ENCODE measurements at regions not wholly inside any gene's neighbourhood (a gene's known extent, or its start where the extent isn't known, plus 50 kb on each side); places are given as distances from the start of the nearest gene placed in this dataset.

DNA sequence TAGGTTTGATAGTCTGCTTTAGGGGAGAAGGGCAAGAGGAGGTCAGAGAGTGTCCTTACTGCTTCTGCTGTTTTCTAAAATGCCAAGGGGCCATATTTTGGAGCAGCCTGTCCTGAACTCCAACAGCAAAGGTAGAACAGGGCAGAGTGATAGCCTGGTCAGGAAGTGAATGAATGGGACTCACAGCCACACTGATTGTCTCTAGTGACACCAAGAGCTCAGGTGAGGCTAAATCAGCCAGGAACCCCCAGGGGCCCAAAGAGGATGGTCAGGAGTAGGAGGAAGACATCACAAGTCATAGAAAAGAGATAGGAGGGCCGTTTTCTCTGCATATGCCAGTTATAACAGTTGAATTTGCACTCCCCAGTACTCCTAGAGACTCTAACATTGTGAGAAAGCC is 97.4 kb upstream of the DUSP10 start:
- no peak for DNase-seq (ENCODE audit: low read depth in 3 of 3, low spot score in 2 of 3)

- DNase-seq (ENCODE audit: low read depth in 3 of 3, low spot score in 2 of 3) = no peak
These were observed 96.0 kb upstream of the DUSP10 start for GRCh38 chr1:221837896-221838295.

DNA sequence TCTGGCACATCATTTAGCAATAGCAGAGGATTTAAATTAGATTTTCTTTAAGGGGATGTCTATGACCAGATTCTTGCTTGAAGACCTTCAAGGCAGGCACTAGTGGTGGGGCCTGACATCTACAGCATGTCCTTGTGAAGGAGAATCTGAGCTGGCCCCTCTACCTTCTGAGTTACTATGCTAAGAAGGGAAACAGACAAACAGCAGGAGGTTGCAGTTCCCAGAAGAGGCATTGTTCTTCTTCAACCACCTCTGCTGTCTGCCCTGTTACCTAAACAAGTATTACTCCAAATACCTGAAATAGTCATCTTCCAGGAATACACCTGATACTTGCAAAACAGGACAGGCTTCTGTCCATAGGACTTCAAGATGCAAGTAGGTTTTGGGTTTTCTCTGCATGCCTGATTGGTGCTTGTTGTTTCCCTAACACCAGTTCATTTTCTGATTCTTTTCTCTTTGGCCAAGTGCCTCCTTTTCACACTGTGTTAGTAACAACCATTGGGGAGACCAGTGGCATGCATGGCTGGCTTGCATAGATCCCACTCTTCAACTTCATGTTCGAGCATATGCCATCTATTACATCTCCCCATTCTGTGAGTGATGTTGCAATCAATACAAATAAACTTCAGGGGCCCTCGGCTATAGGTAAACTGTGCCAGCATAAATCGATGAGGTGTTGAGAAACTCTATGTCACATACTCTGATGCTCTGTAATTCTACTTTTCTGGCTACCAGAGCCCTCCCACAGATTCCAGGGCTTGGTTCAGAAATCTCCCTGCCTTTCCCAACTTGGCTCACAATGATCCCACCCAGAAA is 93.0 kb upstream of the DUSP10 start:
- no peak for DNase-seq (ENCODE audit: low read depth in 3 of 3, low spot score in 2 of 3)

DNA sequence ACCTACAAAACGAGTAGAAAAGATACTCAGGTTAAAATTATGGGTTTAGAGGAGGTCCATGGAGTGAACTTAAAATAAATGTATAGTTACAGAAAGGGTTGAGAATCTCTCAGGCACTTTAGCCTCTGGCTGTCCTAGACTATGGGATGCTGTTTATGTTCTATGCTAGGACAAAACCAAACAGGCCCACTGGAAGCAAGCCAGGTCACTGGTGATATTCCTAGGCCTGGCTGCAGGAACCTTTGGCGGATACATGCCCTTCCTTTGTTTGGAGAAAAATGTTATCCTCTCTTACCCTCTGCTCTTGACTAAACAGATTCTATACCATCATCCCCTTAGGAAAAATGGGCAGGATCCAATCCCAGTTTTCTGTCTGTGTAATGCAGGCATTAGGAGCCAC is 90.7 kb upstream of the DUSP10 start:
- no peak for DNase-seq (ENCODE audit: low read depth in 3 of 3, low spot score in 2 of 3)

- DNase-seq (ENCODE audit: low read depth in 3 of 3, low spot score in 2 of 3) = no peak
These were observed 90.3 kb upstream of the DUSP10 start for GRCh38 chr1:221832151-221832550.

DNA sequence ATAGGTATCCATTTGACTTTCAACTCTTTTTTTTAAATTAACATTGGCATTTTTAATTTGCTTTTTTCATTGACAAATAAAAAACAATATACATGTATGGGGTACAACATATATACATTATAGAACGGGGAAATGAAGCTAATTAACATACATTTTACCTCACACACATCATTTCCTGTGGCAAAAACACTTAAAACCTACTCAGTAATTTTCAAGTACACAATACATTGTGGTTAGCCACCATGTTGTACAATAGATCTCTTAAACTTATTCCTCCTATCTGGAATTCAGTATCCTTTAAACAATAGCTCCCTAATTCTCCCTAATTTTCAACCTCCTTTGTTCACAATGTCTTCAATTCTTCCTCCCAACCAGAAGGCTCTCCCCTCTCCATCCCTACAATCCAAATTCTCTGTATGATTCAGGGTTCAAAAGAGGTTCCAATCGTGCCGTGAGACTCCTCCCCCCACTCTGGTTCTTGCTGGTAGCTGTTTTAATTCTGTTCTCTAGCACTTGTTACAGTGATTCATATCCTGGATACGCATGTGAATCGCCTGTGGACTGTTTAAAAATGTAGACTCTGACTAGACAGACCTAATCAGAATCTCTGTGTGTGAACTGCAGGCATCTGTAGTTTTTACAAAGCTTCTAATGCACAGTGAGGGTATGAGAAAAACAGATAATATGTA is 87.6 kb upstream of the DUSP10 start:
- DNase-seq (ENCODE audit: low read depth in 3 of 3, low spot score in 2 of 3) = no peak

- no peak for DNase-seq (ENCODE audit: low read depth in 3 of 3, low spot score in 2 of 3)
These were observed 85.4 kb upstream of the DUSP10 start for GRCh38 chr1:221827307-221827642.

DNA sequence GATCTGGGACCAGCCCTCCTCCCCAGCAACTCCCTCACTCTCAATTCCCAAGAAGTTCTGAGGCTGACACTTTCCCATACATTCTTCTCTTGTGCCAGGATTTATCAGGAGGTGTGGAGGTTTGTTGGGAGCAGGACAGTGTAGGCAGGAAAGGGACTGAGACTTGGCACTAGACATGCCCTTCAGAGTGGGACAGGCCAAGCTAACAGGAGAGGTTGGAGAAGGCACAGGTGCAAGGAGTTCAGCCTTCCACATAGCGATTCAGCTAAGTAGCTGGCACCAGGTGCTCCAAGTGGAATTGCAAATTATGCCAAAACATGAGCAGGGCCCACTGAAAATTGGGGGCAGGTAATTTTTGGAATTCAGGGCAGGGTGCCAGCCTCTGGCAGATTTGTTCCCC is 83.0 kb upstream of the DUSP10 start:
- no peak for DNase-seq (ENCODE audit: low read depth in 3 of 3, low spot score in 2 of 3)

DNA sequence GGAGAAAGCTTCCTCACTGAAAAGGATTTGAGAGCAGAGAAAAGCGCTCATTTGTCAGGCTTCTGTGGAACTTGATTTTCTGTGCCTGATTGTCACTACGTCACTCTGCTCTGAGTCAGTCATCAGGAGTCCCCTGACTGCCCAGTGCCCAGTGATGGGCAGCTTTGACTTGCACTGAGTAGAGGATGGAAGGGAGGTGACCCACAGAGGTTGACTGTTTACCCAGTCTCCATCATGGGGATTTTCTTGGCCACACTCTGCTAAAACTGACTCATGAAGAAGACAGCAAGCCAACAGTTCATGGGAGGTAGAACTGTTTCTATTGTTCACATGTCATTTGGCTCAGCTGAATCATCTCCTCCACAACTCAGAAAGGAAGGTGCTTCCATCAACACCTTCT is 82.1 kb upstream of the DUSP10 start:
- no peak for DNase-seq (ENCODE audit: low read depth in 3 of 3, low spot score in 2 of 3)

DNA sequence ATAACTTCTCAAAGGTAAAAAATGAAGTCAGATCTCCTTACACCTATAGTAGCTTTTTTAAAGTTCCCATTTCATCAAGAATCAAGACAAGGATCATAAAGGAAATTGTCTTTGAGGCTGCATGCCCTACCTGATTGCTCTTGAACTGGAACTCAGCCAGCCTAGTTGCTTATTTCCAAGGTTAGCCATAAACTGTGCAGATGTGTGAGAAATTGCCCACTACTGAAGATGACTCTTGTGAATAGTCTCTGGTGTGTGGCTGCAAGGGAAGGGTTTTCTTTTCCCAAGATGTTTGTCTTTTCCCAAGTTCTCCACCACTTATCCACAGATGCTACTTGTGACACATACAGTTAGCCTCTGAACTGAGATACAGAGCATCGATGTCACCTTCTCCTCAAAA is 81.7 kb upstream of the DUSP10 start:
- DNase-seq (ENCODE audit: low read depth in 3 of 3, low spot score in 2 of 3) = no peak

- no peak for DNase-seq (ENCODE audit: low read depth in 3 of 3, low spot score in 2 of 3)
These were observed 81.3 kb upstream of the DUSP10 start for GRCh38 chr1:221823149-221823548.

- no peak for DNase-seq (ENCODE audit: low read depth in 3 of 3, low spot score in 2 of 3)
These were observed 80.7 kb upstream of the DUSP10 start for GRCh38 chr1:221822591-221822990.

DNA sequence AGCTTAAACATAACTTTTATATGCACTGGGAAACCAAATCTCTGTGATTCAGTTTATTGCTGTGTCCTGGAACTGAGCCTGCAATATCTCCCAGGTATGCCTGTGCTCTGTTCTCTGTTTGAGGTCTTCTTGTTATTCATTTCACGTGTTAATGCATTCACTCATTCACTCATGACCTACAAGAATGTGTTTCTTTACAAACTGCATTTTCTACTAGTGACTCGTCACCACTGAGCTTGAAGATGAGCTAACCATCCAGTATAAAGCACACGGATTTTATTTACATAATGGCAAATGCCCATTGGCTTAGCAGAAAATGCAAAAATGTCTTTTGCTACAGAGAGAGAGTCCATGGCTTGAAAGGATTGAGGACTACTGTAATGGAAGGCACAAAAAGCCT is 75.0 kb upstream of the DUSP10 start:
- DNase-seq (ENCODE audit: low read depth in 3 of 3, low spot score in 2 of 3) = no peak

DNA sequence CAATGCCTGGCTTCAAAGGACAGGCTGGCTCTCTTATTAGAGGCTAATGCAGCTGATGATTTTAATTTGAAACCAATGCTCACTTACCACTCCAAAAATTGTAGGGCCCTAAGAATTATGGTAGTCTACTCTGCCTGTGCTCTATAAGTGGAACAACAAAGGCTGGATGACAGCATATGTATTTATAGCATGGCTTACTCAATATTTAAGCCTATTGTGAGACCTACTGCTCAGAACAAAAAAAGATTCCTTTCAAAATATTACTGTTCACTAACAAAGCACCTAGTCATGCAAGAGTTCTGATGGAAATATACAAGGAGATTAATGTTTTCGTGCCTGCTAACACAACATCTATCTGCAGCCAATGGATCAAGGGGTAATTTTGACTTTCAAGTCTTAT is 73.8 kb upstream of the DUSP10 start:
- DNase-seq (ENCODE audit: low read depth in 3 of 3, low spot score in 2 of 3) = no peak

DNA sequence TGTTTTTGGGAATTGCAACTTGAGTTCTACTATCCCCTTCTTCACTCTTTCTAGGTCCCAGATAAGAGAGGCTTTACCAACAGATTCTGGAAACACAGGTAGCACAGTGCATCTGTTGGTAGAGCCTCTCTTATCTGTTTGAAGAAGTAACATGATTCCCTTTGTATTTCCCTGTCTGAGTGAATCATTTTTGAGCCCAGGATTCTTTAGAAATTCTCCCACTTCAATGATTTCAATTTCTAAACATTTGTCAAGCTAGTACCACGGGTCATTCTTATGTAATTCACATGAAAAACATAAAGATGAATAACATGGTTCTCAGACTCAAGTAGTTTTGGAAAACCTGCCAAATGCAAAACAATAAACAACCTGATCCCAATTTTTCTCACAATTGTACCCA is 72.0 kb upstream of the DUSP10 start:
- DNase-seq (ENCODE audit: low read depth in 3 of 3, low spot score in 2 of 3) = no peak

DNA sequence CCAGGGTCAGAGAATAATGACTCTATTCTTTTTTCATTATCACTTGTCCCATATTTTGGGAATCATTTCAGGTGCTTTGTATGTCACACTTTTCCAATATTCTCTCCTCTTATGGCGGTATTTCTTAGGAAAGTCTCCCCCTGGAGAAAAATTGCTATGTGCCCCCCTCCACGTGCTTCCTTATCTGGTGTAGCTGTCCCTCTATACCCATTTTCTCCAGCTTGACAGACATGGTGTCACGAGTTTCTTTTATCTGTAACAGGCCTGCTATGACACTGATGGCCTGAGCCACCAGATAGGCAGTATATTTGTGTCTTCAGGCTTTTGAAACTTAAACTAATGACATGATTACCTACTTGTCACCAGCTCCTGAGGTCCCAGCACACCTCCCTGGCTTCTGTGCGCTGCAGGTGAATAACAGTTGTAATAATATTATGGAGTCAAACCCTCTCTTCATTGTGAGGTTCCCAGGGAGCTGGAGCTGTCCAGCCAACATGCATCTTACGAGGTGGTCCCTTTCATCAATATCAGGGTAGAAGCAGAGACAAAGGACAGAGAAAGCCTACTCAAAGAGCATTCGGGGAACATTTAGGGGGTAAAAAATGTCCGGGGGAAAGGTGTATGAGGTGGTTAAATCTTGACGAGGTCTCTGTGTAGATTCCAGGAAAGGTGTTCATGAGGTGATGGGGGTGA is 71.2 kb upstream of the DUSP10 start:
- no peak for DNase-seq (ENCODE audit: low read depth in 3 of 3, low spot score in 2 of 3)

DNA sequence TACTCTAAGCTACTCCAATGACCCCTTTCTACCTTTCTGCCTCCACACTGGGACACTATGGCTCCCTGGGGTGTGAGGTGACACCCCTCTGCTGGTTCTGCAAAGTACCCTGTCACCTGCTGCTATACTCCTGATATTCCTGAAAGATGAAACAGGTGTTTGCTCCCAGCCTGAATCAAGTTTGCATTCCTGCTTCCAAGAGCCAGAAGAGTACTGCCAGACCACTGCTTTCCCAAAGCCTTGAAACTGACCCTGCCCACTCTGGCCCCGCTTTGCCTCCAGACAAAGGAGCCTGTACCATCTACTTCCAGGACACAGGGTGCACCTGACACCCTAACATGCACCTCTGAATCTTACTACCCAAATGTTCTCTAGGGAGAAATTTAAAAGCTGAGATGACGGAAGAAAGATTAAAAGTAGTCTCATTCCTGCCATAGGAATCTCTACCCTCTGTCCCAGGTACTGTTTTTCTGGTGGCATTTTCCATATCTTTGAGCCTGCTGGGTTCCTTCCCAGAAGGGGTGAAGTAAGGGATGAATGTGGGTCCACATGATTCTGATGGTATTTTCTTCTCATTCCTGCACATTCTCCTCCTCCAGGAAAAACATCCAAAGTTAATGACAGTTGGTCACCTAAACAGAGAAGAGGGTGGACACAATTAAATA is 70.3 kb upstream of the DUSP10 start:
- no peak for DNase-seq (ENCODE audit: low read depth in 3 of 3, low spot score in 2 of 3)

- no peak for DNase-seq (ENCODE audit: low read depth in 3 of 3, low spot score in 2 of 3)
These were observed 68.5 kb upstream of the DUSP10 start for GRCh38 chr1:221810406-221810805.

- DNase-seq (ENCODE audit: low read depth in 3 of 3, low spot score in 2 of 3) = no peak
These were observed 67.5 kb upstream of the DUSP10 start for GRCh38 chr1:221809091-221810029.

- no peak for DNase-seq (ENCODE audit: low read depth in 3 of 3, low spot score in 2 of 3)
These were observed 65.1 kb upstream of the DUSP10 start for GRCh38 chr1:221806984-221807383.

All from right renal cortex interstitium (tissue), 3 donors.